OCI-LY7 (cell line): ENCODE measurements at regions not wholly inside any gene's neighbourhood (a gene's known extent, or its start where the extent isn't known, plus 50 kb on each side); places are given as distances from the start of the nearest gene placed in this dataset.

Source experiments
- EZH2phosphoT487 ChIP-seq: fragments of 200-600 bp; sonication (generic); IDR thresholded peaks from 2 replicates; pipeline ENCODE4 v1.6.1; 2018; ENCODE audit warnings: low read depth, borderline replicate concordance, mild to moderate bottlenecking, mixed run types, antibody characterized with exemption, low read length, moderate library complexity, mixed read lengths
- TF ChIP-seq, protein P1 (sequence below): fragments of 200-600 bp; sonication (generic); conservative IDR thresholded peaks from 2 replicates; pipeline ENCODE4 v1.5.1; 2014; ENCODE audit warnings: mild to moderate bottlenecking, antibody characterized with exemption, low read length, moderate library complexity, mixed read lengths

DNA sequence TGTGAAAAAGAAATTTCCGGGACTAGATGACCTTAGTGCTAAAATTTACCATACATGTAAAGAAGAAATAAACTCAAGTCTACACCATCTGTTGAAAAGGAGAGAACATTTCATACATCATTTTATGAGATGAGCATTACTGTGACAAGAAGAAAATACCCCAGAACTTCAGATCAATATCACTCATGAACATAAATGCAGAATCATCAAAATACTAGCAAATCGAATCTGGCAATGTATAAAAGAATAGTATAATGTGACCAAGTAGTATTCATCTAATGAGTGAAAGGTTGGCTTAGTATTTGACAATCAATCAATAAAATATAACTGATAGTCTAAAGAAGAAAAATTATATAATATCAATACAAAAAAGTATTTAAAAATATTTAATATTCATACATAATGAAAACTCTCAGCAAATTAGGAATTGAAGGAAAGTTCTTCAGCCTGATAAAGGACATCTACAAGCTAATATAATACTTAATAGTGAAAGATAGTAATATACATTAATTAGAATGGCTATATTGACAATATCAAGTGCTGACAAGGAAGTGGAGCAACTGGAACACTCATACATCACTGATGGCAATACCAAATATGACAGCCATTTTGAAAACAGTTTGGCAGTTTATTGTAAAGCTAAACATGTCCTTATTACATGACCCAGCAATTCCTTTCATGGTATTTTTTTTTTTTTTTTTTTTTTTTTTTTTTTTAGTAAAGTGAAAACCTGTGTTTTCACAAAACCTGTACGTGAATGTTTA is 231.4 kb upstream of the ZEB2 start:
- TF ChIP-seq, protein P1, sequence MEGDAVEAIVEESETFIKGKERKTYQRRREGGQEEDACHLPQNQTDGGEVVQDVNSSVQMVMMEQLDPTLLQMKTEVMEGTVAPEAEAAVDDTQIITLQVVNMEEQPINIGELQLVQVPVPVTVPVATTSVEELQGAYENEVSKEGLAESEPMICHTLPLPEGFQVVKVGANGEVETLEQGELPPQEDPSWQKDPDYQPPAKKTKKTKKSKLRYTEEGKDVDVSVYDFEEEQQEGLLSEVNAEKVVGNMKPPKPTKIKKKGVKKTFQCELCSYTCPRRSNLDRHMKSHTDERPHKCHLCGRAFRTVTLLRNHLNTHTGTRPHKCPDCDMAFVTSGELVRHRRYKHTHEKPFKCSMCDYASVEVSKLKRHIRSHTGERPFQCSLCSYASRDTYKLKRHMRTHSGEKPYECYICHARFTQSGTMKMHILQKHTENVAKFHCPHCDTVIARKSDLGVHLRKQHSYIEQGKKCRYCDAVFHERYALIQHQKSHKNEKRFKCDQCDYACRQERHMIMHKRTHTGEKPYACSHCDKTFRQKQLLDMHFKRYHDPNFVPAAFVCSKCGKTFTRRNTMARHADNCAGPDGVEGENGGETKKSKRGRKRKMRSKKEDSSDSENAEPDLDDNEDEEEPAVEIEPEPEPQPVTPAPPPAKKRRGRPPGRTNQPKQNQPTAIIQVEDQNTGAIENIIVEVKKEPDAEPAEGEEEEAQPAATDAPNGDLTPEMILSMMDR = no peak
- no peak for TF ChIP-seq EZH2phosphoT487
